HepG2 (cell line): ENCODE measurements at regions not wholly inside any gene's neighbourhood (a gene's known extent, or its start where the extent isn't known, plus 50 kb on each side); places are given as distances from the start of the nearest gene placed in this dataset.

Source experiments
- HOXA7 ChIP-seq: sonication (generic); formaldehyde crosslinking; IDR thresholded peaks from 2 replicates; pipeline ENCODE4 v1.8.1; 2022; ENCODE audit warnings: mild to moderate bottlenecking, missing genetic modification reagents, moderate library complexity
- NFIC ChIP-seq: IDR thresholded peaks from 2 replicates; pipeline ENCODE4 v1.6.1; 2012; ENCODE audit warnings: mild to moderate bottlenecking, low read length, inconsistent platforms
- XBP1 ChIP-seq: sonication (generic); formaldehyde crosslinking; IDR thresholded peaks from 2 replicates; pipeline ENCODE4 v1.5.0; 2020; ENCODE audit warnings: missing genetic modification reagents
- ZNF10 ChIP-seq: sonication (generic); formaldehyde crosslinking; IDR thresholded peaks from 2 replicates; pipeline ENCODE4 v1.4.0; 2020; ENCODE audit warnings: mild to moderate bottlenecking, low read depth, missing genetic modification reagents, borderline replicate concordance
- ZNF205 ChIP-seq: IDR thresholded peaks from 2 replicates; pipeline ENCODE4 v1.6.1; 2018; ENCODE audit warnings: missing biosample characterization, missing genetic modification reagents
- ZNF652 ChIP-seq: IDR thresholded peaks from 2 replicates; pipeline ENCODE4 v1.6.1; 2016; ENCODE audit warnings: low read depth, borderline replicate concordance
- TF ChIP-seq, protein P1 (sequence below): sonication (generic); formaldehyde crosslinking; IDR thresholded peaks from 2 replicates; pipeline ENCODE4 v1.8.0; 2022; ENCODE audit warnings: low read depth, missing genetic modification reagents
- TF ChIP-seq, protein P2 (sequence below): sonication (generic); formaldehyde crosslinking; IDR thresholded peaks from 2 replicates; pipeline ENCODE4 v1.4.0; 2020; ENCODE audit warnings: missing genetic modification reagents
- TF ChIP-seq, protein P3 (sequence below): sonication (generic); formaldehyde crosslinking; IDR thresholded peaks from 2 replicates; pipeline ENCODE4 v1.5.1; 2020; ENCODE audit warnings: mild to moderate bottlenecking, missing genetic modification reagents, borderline replicate concordance
- TF ChIP-seq, protein P4 (sequence below), 2 experiments: sonication (generic) in 1 of 2; formaldehyde crosslinking in 1 of 2; IDR thresholded peaks; 2 replicates each; pipeline versions ENCODE4 v1.4.0 to v1.6.1; 2016 to 2020; ENCODE audit warnings: borderline replicate concordance in 1 of 2, low read depth in 1 of 2, mild to moderate bottlenecking in 1 of 2, missing genetic modification reagents in 1 of 2

DNA sequence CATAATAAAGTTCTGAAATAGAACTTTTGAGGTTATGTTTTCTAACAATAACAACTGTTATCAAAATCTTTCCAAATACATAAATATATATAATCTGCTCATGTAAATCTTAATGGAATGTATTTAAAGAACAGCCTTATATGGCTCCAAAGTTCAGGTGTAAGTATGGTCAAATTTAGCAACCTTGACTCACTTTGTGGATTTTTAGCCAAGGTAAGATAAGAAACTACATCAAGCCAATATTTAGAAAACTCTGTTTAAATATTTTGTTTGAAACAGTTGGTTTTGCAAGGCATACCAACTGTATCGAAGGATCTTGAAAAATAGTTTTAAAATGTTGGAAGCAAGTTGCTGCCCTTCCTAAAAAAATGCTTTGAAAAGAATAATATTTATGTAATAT, 228.9 kb upstream of the SEMA3D start (continued):
- TF ChIP-seq ZNF205: no peak
- no peak for TF ChIP-seq ZNF10 (CRISPR knock-in tag)
- TF ChIP-seq, protein P1, sequence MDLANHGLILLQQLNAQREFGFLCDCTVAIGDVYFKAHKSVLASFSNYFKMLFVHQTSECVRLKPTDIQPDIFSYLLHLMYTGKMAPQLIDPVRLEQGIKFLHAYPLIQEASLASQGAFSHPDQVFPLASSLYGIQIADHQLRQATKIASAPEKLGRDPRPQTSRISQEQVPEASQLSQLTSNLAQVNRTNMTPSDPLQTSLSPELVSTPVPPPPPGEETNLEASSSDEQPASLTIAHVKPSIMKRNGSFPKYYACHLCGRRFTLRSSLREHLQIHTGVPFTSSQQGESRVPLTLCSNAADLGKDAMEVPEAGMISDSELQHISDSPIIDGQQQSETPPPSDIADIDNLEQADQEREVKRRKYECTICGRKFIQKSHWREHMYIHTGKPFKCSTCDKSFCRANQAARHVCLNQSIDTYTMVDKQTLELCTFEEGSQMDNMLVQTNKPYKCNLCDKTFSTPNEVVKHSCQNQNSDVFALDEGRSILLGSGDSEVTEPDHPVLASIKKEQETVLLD (CRISPR knock-in tag): no peak
- no peak for TF ChIP-seq ZNF652 (CRISPR knock-in tag)
- TF ChIP-seq HOXA7 (CRISPR knock-in tag): no peak
- TF ChIP-seq, protein P2, sequence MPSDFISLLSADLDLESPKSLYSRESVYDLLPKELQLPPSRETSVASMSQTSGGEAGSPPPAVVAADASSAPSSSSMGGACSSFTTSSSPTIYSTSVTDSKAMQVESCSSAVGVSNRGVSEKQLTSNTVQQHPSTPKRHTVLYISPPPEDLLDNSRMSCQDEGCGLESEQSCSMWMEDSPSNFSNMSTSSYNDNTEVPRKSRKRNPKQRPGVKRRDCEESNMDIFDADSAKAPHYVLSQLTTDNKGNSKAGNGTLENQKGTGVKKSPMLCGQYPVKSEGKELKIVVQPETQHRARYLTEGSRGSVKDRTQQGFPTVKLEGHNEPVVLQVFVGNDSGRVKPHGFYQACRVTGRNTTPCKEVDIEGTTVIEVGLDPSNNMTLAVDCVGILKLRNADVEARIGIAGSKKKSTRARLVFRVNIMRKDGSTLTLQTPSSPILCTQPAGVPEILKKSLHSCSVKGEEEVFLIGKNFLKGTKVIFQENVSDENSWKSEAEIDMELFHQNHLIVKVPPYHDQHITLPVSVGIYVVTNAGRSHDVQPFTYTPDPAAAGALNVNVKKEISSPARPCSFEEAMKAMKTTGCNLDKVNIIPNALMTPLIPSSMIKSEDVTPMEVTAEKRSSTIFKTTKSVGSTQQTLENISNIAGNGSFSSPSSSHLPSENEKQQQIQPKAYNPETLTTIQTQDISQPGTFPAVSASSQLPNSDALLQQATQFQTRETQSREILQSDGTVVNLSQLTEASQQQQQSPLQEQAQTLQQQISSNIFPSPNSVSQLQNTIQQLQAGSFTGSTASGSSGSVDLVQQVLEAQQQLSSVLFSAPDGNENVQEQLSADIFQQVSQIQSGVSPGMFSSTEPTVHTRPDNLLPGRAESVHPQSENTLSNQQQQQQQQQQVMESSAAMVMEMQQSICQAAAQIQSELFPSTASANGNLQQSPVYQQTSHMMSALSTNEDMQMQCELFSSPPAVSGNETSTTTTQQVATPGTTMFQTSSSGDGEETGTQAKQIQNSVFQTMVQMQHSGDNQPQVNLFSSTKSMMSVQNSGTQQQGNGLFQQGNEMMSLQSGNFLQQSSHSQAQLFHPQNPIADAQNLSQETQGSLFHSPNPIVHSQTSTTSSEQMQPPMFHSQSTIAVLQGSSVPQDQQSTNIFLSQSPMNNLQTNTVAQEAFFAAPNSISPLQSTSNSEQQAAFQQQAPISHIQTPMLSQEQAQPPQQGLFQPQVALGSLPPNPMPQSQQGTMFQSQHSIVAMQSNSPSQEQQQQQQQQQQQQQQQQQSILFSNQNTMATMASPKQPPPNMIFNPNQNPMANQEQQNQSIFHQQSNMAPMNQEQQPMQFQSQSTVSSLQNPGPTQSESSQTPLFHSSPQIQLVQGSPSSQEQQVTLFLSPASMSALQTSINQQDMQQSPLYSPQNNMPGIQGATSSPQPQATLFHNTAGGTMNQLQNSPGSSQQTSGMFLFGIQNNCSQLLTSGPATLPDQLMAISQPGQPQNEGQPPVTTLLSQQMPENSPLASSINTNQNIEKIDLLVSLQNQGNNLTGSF (CRISPR knock-in tag): no peak
- TF ChIP-seq, protein P3, sequence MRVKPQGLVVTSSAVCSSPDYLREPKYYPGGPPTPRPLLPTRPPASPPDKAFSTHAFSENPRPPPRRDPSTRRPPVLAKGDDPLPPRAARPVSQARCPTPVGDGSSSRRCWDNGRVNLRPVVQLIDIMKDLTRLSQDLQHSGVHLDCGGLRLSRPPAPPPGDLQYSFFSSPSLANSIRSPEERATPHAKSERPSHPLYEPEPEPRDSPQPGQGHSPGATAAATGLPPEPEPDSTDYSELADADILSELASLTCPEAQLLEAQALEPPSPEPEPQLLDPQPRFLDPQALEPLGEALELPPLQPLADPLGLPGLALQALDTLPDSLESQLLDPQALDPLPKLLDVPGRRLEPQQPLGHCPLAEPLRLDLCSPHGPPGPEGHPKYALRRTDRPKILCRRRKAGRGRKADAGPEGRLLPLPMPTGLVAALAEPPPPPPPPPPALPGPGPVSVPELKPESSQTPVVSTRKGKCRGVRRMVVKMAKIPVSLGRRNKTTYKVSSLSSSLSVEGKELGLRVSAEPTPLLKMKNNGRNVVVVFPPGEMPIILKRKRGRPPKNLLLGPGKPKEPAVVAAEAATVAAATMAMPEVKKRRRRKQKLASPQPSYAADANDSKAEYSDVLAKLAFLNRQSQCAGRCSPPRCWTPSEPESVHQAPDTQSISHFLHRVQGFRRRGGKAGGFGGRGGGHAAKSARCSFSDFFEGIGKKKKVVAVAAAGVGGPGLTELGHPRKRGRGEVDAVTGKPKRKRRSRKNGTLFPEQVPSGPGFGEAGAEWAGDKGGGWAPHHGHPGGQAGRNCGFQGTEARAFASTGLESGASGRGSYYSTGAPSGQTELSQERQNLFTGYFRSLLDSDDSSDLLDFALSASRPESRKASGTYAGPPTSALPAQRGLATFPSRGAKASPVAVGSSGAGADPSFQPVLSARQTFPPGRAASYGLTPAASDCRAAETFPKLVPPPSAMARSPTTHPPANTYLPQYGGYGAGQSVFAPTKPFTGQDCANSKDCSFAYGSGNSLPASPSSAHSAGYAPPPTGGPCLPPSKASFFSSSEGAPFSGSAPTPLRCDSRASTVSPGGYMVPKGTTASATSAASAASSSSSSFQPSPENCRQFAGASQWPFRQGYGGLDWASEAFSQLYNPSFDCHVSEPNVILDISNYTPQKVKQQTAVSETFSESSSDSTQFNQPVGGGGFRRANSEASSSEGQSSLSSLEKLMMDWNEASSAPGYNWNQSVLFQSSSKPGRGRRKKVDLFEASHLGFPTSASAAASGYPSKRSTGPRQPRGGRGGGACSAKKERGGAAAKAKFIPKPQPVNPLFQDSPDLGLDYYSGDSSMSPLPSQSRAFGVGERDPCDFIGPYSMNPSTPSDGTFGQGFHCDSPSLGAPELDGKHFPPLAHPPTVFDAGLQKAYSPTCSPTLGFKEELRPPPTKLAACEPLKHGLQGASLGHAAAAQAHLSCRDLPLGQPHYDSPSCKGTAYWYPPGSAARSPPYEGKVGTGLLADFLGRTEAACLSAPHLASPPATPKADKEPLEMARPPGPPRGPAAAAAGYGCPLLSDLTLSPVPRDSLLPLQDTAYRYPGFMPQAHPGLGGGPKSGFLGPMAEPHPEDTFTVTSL (CRISPR knock-in tag): peak; percentile 74; the same call in 1 of the 2 replicates
- TF ChIP-seq, protein P4, sequence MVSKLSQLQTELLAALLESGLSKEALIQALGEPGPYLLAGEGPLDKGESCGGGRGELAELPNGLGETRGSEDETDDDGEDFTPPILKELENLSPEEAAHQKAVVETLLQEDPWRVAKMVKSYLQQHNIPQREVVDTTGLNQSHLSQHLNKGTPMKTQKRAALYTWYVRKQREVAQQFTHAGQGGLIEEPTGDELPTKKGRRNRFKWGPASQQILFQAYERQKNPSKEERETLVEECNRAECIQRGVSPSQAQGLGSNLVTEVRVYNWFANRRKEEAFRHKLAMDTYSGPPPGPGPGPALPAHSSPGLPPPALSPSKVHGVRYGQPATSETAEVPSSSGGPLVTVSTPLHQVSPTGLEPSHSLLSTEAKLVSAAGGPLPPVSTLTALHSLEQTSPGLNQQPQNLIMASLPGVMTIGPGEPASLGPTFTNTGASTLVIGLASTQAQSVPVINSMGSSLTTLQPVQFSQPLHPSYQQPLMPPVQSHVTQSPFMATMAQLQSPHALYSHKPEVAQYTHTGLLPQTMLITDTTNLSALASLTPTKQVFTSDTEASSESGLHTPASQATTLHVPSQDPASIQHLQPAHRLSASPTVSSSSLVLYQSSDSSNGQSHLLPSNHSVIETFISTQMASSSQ (IDR thresholded peaks at IDR 0.05; ENCODE audit: low read depth): no peak
- TF ChIP-seq, protein P4 (CRISPR knock-in tag; IDR thresholded peaks at IDR 0.05; ENCODE audit: borderline replicate concordance): no peak
- TF ChIP-seq XBP1 (CRISPR knock-in tag): no peak
- peak; percentile 78 for TF ChIP-seq NFIC
